GM12875 (cell line): ENCODE measurements at regions not wholly inside any gene's neighbourhood (a gene's known extent, or its start where the extent isn't known, plus 50 kb on each side); places are given as distances from the start of the nearest gene placed in this dataset.

ENCODE experiments used
- H3K4me3 ChIP-seq: one replicate; pipeline ENCODE4 v1.5.1; 2011; ENCODE audit warnings: low read depth, low read length, control low read depth
- CTCF ChIP-seq: IDR thresholded peaks from 2 replicates; pipeline ENCODE4 v1.5.1; 2011; ENCODE audit warnings: low read depth, mild to moderate bottlenecking, control low read depth, inconsistent platforms, low read length, moderate library complexity, borderline replicate concordance; ENCODE audit not compliant: insufficient read depth

GRCh38 chr20:60288945-60289344 is 330.7 kb downstream of the CDH26 start:
- TF ChIP-seq CTCF: no peak
- no peak overlapping the region for H3K4me3 ChIP-seq

- H3K4me3 ChIP-seq: no peak overlapping the region
- TF ChIP-seq CTCF: no peak
These were observed 333.8 kb downstream of the CDH26 start for GRCh38 chr20:60292001-60292520.

- no peak overlapping the region for H3K4me3 ChIP-seq
- no peak for TF ChIP-seq CTCF
These were observed 336.4 kb downstream of the CDH26 start for GRCh38 chr20:60294632-60295031.

GRCh38 chr20:60295214-60295613 is 337.0 kb downstream of the CDH26 start:
- no peak for TF ChIP-seq CTCF
- H3K4me3 ChIP-seq: no peak overlapping the region

- no peak overlapping the region for H3K4me3 ChIP-seq
- TF ChIP-seq CTCF: no peak
These were observed 339.4 kb downstream of the CDH26 start for GRCh38 chr20:60297649-60298048.

GRCh38 chr20:60298647-60299046 is 340.4 kb downstream of the CDH26 start:
- TF ChIP-seq CTCF: no peak
- no peak overlapping the region for H3K4me3 ChIP-seq

- TF ChIP-seq CTCF: no peak
- no peak overlapping the region for H3K4me3 ChIP-seq
These were observed 341.7 kb downstream of the CDH26 start for GRCh38 chr20:60299951-60300350.
